ENCODE measurements at regions not wholly inside any gene's neighbourhood (a gene's known extent, or its start where the extent isn't known, plus 50 kb on each side); places are given as distances from the start of the nearest gene placed in this dataset.

DNA sequence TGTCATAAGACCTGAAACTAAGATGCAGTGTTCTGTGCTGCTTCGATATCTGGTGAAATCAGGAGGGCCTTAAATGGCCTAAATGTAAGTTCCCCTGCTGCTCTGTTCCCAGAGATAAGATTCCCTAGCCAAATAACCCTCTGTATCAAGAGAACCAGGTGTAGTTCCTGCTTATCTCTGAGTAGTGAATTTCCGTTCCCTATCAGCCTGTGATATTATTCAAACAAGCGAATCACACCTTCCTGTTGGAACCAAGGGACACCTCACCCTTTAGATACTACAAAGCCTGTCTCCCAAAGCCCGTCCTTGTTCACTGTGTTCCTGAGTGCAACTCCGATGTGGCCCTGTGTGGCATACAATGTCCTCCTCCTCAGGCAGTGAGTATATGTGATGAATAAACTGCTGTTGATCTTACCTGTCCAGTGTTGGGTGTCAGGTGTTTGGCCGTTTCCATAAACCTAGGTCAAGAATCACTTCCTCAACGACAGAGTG lies 52.2 kb upstream of the COCH start:
- TF ChIP-seq, protein P1, sequence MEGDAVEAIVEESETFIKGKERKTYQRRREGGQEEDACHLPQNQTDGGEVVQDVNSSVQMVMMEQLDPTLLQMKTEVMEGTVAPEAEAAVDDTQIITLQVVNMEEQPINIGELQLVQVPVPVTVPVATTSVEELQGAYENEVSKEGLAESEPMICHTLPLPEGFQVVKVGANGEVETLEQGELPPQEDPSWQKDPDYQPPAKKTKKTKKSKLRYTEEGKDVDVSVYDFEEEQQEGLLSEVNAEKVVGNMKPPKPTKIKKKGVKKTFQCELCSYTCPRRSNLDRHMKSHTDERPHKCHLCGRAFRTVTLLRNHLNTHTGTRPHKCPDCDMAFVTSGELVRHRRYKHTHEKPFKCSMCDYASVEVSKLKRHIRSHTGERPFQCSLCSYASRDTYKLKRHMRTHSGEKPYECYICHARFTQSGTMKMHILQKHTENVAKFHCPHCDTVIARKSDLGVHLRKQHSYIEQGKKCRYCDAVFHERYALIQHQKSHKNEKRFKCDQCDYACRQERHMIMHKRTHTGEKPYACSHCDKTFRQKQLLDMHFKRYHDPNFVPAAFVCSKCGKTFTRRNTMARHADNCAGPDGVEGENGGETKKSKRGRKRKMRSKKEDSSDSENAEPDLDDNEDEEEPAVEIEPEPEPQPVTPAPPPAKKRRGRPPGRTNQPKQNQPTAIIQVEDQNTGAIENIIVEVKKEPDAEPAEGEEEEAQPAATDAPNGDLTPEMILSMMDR (IDR thresholded peaks at IDR 0.05; ENCODE audit: insufficient read depth, low read length), result no peak
- TF ChIP-seq, protein P2, sequence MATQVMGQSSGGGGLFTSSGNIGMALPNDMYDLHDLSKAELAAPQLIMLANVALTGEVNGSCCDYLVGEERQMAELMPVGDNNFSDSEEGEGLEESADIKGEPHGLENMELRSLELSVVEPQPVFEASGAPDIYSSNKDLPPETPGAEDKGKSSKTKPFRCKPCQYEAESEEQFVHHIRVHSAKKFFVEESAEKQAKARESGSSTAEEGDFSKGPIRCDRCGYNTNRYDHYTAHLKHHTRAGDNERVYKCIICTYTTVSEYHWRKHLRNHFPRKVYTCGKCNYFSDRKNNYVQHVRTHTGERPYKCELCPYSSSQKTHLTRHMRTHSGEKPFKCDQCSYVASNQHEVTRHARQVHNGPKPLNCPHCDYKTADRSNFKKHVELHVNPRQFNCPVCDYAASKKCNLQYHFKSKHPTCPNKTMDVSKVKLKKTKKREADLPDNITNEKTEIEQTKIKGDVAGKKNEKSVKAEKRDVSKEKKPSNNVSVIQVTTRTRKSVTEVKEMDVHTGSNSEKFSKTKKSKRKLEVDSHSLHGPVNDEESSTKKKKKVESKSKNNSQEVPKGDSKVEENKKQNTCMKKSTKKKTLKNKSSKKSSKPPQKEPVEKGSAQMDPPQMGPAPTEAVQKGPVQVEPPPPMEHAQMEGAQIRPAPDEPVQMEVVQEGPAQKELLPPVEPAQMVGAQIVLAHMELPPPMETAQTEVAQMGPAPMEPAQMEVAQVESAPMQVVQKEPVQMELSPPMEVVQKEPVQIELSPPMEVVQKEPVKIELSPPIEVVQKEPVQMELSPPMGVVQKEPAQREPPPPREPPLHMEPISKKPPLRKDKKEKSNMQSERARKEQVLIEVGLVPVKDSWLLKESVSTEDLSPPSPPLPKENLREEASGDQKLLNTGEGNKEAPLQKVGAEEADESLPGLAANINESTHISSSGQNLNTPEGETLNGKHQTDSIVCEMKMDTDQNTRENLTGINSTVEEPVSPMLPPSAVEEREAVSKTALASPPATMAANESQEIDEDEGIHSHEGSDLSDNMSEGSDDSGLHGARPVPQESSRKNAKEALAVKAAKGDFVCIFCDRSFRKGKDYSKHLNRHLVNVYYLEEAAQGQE (IDR thresholded peaks at IDR 0.05; ENCODE audit: insufficient replicate concordance, low read depth), result no peak
- TF ChIP-seq POLR2AphosphoS5 (IDR thresholded peaks at IDR 0.05; ENCODE audit: low read depth) (no peak), GABPA (IDR thresholded peaks at IDR 0.05; ENCODE audit: low read depth) (no peak)
